ENCODE measurements at regions not wholly inside any gene's neighbourhood (a gene's known extent, or its start where the extent isn't known, plus 50 kb on each side); places are given as distances from the start of the nearest gene placed in this dataset.

GRCh38 chr1:57633056-57633455 is 209.2 kb upstream of the DAB1 start:
- no peak overlapping the region for H3K4me3 ChIP-seq (ENCODE audit: low read depth, low read length)
- TF ChIP-seq, protein P1, sequence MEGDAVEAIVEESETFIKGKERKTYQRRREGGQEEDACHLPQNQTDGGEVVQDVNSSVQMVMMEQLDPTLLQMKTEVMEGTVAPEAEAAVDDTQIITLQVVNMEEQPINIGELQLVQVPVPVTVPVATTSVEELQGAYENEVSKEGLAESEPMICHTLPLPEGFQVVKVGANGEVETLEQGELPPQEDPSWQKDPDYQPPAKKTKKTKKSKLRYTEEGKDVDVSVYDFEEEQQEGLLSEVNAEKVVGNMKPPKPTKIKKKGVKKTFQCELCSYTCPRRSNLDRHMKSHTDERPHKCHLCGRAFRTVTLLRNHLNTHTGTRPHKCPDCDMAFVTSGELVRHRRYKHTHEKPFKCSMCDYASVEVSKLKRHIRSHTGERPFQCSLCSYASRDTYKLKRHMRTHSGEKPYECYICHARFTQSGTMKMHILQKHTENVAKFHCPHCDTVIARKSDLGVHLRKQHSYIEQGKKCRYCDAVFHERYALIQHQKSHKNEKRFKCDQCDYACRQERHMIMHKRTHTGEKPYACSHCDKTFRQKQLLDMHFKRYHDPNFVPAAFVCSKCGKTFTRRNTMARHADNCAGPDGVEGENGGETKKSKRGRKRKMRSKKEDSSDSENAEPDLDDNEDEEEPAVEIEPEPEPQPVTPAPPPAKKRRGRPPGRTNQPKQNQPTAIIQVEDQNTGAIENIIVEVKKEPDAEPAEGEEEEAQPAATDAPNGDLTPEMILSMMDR (conservative IDR thresholded peaks at IDR 0.05; ENCODE audit: low read depth, low read length): no peak
- no peak for DNase-seq (ENCODE audit: low read depth)

- TF ChIP-seq, protein P1 (conservative IDR thresholded peaks at IDR 0.05; ENCODE audit: low read depth, low read length): no peak
- no peak overlapping the region for H3K4me3 ChIP-seq (ENCODE audit: low read depth, low read length)
These were observed 208.5 kb upstream of the DAB1 start for GRCh38 chr1:57632401-57632800.

DNA sequence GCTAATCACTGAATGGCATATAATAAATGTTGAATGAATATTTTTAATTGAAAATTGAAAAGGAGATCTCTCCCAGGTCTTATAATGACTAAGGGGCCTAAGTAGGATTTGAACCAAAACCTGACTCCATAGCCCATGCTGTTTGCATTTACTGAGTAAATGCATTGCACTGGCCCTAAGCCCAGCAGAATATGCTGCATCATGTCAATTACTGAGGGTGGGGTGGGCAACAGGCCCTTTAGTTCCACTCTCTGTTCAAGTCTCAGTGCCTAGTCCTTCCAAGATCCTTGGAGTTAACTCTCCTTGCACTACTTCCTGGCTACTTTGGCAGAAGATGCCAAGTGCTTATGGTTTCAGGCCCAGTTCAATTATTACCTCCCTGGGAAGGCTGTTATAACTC is 203.8 kb upstream of the DAB1 start:
- H3K4me3 ChIP-seq (ENCODE audit: low read depth, low read length): no peak overlapping the region
- TF ChIP-seq, protein P1 (conservative IDR thresholded peaks at IDR 0.05; ENCODE audit: low read depth, low read length): no peak
- DNase-seq (ENCODE audit: low read depth): no peak

More at GRCh38 chr1:57632401-57632800, 208.5 kb upstream of the DAB1 start:
- no peak for DNase-seq (ENCODE audit: low read depth)

- H3K4me3 ChIP-seq (ENCODE audit: low read depth, low read length): no peak overlapping the region
- no peak for DNase-seq (ENCODE audit: low read depth)
- TF ChIP-seq, protein P1 (conservative IDR thresholded peaks at IDR 0.05; ENCODE audit: low read depth, low read length): no peak
These were observed 200.1 kb upstream of the DAB1 start for GRCh38 chr1:57623791-57624538.

DNA sequence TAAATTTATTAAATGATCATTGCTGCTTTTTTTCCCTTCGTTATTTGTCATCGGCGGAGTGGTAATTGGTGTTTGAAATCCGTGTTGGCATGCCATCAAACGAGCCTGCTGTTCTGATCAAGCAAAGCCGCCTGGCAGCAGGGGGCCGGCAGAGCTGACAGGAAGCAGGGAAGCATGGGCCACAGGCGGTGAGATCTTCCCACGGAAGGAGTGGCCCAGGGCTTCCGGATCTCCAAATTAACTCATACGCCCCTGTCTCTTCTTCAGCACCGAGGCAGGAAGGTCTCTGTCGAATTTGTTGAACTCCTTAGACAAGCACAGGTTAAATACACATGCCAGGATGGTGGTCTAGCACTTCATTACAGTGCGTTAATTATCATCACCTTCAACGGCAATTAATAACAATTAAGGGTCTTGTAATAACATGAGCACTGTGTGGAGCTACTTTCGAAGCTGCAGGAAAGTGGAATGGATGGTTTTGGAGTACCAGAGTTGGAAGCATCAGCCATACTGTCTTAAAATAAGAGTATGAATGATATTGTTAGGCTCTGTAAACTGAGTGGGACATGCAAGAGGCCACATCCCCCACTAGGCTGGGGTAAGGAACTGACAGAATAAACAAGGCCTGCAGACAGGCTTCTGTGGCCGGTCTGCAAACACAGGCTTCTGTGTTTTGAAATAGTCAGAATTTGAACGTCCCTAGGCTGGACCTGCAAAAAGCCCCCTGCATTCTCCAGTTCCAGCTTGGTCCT is 199.4 kb upstream of the DAB1 start:
- DNase-seq (ENCODE audit: low read depth): no peak
- TF ChIP-seq, protein P1 (conservative IDR thresholded peaks at IDR 0.05; ENCODE audit: low read depth, low read length): no peak
- H3K4me3 ChIP-seq (ENCODE audit: low read depth, low read length): no peak overlapping the region

- no peak for DNase-seq (ENCODE audit: low read depth)
- no peak overlapping the region for H3K4me3 ChIP-seq (ENCODE audit: low read depth, low read length)
- TF ChIP-seq, protein P1 (conservative IDR thresholded peaks at IDR 0.05; ENCODE audit: low read depth, low read length): no peak
These were observed 197.9 kb upstream of the DAB1 start for GRCh38 chr1:57621776-57622175.
